Hematopoietic multipotent progenitor cell treated with erythropoietin and hydrocortisone succinate and interleukin-3 and kit ligand, for 15 days (in vitro differentiated cells): ENCODE measurements at regions not wholly inside any gene's neighbourhood (a gene's known extent, or its start where the extent isn't known, plus 50 kb on each side); places are given as distances from the start of the nearest gene placed in this dataset.
"Not testable (repeated sequence)": the region's sequence is repeated elsewhere in the genome, so short reads cannot be mapped to it uniquely, and the experiment has no call there.

Experiments used
- DNase-seq: peaks from one replicate; pipeline ENCODE4 v3.0.0-alpha.2; 2015; ENCODE audit warnings: low spot score

DNA sequence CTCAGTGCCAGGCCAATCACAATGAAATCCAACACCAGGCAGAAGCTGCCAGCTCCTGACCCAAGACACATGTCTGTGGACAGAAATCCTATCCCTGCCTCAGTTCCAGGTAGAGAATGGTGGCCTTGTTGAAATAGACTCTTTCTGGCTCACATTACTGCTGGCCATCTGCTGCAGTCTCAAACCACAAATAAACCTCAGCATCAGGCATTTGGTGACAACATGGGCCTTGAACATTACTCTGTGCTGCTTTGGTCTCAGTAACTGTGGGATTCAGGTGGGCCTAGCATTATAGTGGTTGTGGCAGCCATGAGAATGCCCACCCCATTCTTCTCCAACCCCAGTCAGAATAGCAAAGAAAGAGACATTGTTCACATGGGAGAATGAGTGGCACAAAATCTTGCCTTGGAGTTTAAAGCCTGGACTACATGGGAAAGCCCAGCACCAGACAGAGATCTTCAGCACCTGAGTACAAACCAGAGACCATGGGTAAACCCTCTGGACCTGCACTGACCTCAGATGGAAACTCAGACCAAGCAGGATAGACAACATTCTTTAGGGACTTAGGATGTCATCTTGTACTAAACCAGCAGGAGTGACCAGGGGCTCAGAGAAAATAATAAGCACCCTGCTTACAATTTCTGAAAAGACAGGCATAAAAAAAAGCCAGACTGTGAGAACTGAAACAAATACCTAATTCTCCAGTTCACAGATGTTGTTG, 50.4 kb upstream of the TRAM1L1 start:
- no peak for DNase-seq

GRCh38 chr4:117137145-117137544, 51.8 kb upstream of the TRAM1L1 start:
- DNase-seq: no peak

- not testable (repeated sequence) for DNase-seq
These were observed 53.4 kb upstream of the TRAM1L1 start for GRCh38 chr4:117138732-117139131.

- DNase-seq: no peak
These were observed 68.9 kb upstream of the TRAM1L1 start for GRCh38 chr4:117154251-117154650.

DNA sequence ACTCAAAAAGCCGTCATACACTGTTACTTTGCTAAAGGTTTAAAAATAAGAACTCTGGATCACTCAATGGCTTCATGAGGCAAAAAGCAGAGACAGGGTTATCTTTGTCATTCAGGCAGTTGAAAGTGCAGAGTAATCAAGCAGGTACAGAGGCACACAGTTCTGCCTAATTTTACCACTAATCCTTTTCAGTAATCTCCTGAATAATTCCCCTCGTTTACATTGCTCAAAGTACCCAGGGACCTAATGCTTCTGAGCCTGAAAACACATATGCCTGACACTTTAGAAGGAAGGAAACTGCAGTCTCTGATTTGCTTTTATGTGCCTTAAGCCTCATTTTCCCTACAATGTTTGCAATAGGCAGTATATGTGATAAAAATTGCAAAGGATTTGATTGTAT, 71.4 kb upstream of the TRAM1L1 start:
- no peak for DNase-seq

GRCh38 chr4:117157360-117157759, 72.0 kb upstream of the TRAM1L1 start:
- DNase-seq: no peak

DNA sequence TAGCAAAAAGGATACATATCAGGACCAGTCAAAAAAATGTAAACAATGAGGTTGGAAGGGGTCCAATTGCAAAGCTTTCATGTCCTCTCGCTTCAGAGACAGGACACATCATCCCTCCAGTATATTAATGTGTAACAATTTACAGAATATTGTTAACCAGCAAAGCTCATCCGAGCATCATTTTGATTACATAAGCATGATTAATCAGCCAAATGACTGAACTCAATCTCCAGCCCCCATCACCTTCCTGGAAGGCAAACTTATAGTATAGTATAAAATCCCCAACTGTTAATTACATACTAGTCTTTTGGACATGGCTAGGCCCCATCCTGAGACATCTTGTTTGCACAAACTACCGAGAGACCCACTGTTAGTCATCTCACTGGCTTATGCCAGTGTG, 77.6 kb upstream of the TRAM1L1 start:
- no peak for DNase-seq

- no peak for DNase-seq
These were observed 79.0 kb upstream of the TRAM1L1 start for GRCh38 chr4:117164338-117164737.

DNA sequence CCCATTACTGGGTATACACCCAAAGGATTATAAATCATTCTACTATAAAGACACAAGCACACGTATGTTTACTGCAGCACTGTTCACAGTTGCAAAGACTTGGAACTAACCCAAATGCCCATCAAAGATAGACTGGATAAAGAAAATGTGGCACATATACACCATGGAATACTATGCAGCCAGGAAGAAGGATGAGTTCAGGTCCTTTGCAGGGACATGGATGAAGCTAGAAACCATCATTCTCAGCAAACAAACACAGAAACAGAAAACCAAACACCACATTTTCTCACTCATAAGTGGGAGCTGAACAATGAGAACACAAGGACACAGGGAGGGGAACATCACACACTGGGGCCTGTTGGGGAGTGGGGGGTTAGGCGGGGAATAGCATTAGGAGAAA, 90.0 kb upstream of the TRAM1L1 start:
- DNase-seq: not testable (repeated sequence)

GRCh38 chr4:117203231-117203630, 117.9 kb upstream of the TRAM1L1 start:
- no peak for DNase-seq

- no peak for DNase-seq
These were observed 125.2 kb upstream of the TRAM1L1 start for GRCh38 chr4:117210551-117210950.

- no peak for DNase-seq
These were observed 138.9 kb upstream of the TRAM1L1 start for GRCh38 chr4:117224256-117224655.

DNA sequence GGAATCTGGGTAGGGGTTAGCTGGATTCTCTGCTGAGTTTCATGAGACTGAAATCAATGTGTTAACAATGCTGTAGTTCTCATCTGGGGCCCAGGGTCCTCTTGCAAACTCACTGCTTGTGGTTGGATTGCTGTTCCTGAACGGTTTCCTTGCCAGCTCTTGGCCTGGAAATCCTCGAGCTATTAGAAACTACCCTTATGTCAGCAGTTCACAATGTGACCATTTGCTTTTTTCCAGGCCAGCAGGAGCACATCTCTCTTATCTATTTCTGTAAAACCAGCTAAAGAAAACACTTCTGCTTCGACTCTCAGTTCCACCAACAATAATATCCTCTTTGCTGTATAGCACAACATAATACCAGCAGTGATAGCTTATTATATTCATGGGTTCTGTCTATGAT, 140.1 kb upstream of the TRAM1L1 start:
- no peak for DNase-seq

DNA sequence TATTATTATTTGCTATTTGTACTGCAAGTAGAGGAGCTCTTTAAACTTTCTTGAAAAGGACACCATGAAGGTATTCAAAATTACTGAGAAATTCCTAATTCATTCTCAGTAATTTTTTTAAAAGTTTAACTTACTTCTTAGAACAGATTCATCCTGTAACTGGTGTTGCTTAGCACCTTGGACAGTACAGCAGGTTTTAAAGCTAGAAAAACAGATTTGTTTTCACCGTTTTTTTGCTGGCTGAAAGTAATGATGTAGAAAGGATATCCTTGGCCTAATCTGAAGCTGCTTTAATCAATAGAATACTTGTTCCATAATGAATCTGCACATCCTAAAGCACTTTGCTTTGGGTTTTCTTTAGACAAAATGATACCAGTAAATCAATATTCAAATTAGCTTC, 142.5 kb upstream of the TRAM1L1 start:
- no peak for DNase-seq

DNA sequence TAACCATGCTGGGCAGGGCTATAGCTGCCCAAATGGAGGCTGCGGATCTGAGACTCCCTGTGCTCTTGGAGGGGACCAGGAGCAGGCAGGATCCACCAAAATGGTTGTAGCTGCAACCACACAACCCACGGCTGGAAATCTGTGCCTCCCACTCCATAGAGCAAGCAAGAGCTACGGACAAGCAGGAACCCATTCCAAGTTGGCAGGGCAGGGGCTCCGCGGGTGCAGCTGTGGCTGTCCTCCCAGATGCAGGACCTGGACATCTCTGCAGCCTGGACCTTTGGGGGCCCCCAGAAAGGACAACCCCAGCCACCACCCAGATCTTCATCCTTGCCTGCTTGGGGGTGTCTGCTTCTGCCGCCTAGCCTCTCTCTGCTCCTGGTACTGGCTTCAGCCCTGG, 154.1 kb upstream of the TRAM1L1 start:
- DNase-seq: no peak

- DNase-seq: no peak
These were observed 164.0 kb upstream of the TRAM1L1 start for GRCh38 chr4:117249333-117249732.

GRCh38 chr4:117264072-117264471, 178.7 kb upstream of the TRAM1L1 start:
- DNase-seq: no peak

DNA sequence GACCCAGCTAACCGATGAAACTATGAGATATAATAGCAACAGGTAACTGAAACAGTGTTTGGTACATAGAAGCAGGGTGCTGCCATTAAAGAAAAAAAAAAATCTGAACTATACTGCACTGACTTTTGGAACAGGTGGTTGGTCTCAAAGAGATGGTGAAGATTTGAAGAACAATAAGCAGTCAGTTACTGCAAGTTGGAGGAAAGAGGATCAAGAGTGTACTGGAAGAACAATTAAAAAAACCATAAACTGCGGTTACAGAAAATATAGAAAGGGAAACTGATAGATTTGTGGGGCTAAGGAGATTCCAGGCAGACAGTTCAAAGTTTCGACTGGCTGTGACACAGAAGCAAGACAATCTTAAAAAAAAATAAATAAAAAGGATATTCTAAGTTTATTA, 181.9 kb upstream of the TRAM1L1 start:
- no peak for DNase-seq

DNA sequence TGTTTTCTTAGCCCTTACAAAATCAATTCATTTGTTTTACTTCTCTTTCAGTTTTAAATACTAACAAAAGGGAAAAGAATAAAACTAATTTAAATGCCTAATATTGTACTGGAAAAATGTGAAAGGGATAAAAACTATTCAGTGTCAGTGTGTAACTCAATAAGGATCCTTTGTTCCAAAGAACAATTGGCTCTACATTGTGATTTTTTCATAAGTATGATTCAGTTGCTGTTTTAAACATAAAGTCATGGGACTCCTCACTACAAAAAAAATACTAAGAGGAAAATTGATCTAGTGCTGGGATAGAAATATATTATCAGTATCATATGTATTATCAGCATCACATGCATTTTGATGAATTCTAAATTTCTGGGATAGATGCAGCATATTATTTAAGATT, 199.4 kb upstream of the TRAM1L1 start:
- no peak for DNase-seq

GRCh38 chr4:117293784-117294183, 208.4 kb upstream of the TRAM1L1 start:
- DNase-seq: no peak

DNA sequence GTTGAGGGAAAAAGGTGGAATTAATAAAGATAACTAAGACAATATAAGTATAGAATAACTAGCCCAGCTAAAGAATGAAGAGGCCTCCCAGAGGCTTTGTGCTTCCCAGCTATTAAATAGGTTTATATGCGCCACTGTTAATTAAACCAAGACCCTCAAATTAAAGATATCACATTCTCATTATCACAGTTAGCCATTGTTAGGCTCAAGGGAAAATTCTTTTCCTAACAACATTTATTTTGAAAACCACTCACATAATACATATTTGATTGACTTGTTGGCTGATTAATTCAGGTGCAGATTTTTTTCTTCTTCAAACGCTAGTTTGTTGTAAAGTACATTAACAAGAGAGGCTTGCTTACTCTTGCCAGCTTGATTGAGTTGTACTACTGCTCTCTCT, 216.8 kb upstream of the TRAM1L1 start:
- no peak for DNase-seq

DNA sequence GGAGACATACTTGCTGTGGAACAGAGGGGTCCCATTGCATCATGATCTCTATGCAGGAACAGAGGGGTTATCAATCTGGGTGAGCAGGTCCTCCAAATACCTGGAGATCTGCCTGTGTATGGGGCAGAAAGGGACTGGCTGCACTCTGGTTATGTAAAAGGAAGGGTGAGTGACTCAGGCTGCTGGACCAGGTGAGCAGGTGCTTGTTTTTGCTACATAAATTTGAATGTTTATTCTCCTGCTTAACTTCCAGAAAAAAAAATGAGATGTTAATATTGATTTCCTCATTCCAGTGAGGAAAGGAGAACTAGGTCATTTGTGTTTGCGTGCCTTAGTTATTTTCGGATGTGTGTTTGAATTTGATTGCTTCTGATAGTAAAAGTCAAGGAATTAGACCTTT, 225.8 kb upstream of the TRAM1L1 start:
- DNase-seq: no peak

DNA sequence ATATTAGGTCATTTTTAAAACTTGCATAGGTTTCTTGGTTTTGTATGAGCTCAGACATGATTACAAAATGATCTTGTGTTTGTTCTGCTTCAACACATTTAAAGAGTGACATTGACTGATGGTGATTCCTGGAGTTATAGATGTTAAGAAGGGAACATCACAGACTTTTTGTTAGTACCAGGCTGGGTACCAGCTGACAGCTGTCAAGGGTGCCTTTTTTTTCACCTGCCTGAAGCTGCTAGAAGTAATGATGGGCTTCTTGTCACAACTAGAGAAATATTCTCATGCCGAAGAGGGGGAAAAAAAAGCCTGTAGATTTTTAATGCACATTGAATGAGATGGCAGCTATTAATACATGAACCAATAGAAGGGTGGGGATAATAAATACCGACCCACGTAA, 226.6 kb upstream of the TRAM1L1 start:
- no peak for DNase-seq

DNA sequence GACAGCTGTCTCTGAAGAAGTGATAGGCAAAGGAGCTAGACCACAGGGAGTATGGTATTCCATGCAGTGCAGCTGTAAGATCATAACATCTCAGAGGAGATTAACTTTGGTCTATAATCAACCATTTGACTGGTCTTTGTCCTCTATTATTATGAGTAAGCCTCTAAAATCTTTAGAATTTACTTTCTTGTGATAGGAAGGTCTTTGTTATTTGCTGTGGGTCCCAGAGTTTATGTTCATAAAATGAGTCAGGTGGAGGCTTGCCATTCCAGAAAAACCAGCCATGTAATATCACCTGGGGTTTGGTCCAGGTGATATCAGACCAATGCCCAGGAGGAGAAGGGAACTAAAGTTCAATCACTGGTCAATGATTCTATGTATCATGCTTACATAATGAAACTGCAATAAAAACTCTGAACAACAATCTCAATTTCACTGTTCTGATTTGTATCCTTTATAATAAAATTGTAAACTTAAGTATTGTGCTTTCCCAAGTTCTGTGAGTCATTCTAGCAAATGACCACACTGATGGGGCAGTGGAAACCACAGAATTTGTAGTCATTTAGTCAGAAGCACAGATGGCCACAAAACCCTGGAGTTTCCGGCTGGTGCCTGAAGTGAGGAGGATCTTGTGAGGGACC, 239.6 kb upstream of the TRAM1L1 start:
- no peak for DNase-seq
